ENCODE measurements at regions not wholly inside any gene's neighbourhood (a gene's known extent, or its start where the extent isn't known, plus 50 kb on each side); places are given as distances from the start of the nearest gene placed in this dataset.

DNA sequence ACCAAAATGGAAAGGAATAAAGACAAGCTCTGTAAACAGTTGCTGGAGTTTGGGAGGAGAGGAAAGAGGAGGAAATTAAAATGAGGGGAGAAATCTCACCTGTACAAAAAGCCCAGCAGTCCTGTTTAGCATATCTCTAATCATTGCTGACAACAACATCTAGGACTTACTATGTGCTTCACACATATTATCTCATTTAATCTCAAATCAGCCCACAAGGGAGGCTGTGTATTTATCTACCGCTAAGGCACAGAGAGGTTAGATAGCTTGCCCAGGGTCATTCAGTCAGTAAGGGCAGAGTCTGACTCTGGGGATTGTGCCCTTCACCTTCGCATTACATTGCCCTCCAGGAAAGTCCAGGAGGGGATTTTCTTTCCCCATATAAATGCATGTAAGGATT, 233.3 kb downstream of the DLEU7 start:
- Histone ChIP-seq H3K4me3 (no peak overlapping the region), H3K27ac (no peak overlapping the region), H3K27me3 (no peaks in the 10 kb centered on the region), H3K36me3 (no peaks in the 10 kb centered on the region), H3K4me1 (no peaks in the 10 kb centered on the region), H3K9me3 (no peaks in the 10 kb centered on the region)
- intact Hi-C loops (cut with DNase I), result no loop called here
- DNase-seq (no peak), ATAC-seq (no peak)
- TF ChIP-seq POLR2A (IDR thresholded peaks at IDR 0.05), result no peak
- TF ChIP-seq, protein P1, sequence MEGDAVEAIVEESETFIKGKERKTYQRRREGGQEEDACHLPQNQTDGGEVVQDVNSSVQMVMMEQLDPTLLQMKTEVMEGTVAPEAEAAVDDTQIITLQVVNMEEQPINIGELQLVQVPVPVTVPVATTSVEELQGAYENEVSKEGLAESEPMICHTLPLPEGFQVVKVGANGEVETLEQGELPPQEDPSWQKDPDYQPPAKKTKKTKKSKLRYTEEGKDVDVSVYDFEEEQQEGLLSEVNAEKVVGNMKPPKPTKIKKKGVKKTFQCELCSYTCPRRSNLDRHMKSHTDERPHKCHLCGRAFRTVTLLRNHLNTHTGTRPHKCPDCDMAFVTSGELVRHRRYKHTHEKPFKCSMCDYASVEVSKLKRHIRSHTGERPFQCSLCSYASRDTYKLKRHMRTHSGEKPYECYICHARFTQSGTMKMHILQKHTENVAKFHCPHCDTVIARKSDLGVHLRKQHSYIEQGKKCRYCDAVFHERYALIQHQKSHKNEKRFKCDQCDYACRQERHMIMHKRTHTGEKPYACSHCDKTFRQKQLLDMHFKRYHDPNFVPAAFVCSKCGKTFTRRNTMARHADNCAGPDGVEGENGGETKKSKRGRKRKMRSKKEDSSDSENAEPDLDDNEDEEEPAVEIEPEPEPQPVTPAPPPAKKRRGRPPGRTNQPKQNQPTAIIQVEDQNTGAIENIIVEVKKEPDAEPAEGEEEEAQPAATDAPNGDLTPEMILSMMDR (IDR thresholded peaks at IDR 0.05), result no peak
- 79% methylated on average over 2 of the region's 2 CpGs for WGBS (ENCODE audit: insufficient coverage, low coverage, low lambda C conversion rate, missing lambda C conversion rate)

DNA sequence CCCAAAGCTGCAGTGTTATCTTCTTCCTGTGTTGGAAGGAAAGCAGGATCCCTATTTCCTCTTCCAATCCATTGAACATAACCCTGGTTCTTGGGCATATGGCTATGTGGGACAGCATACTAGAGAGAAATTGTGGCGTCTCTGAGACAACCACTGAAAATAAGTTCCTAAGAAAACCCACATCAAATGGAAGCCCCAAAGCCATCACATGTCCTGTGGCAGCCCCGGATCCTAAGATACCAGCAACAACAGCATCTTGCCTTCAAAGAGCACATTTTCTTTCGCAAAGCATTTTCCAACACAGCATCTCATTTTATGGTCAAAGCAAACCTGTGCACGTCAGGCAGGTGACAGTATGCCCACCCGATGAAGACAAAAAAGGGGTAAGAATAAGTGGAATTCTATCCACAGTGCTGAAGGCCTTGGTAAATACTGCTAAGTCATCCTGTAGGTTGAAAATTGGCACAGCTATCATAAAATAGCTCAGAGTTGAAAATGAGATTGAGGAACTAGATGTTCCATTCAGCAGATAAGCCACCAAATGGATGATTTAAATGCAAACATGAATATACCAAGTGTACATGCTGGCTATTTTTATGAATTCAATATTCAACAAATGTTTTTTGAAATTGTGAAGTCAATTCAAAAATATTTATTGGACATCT, 232.2 kb downstream of the DLEU7 start:
- ATAC-seq, result no peak
- no peaks in the 10 kb centered on the region for H3K4me1 ChIP-seq
- no peak overlapping the region for H3K4me3 ChIP-seq
- H3K36me3 ChIP-seq, result no peaks in the 10 kb centered on the region
- WGBS (ENCODE audit: insufficient coverage, low coverage, low lambda C conversion rate, missing lambda C conversion rate), result 66% methylated on average over 5 of the region's 5 CpGs
- no peaks in the 10 kb centered on the region for H3K9me3 ChIP-seq
- DNase-seq, result no peak
- intact Hi-C loops (cut with DNase I), result no loop called here
- H3K27ac ChIP-seq, result no peak overlapping the region
- no peaks in the 10 kb centered on the region for H3K27me3 ChIP-seq
- no peak for TF ChIP-seq POLR2A (IDR thresholded peaks at IDR 0.05)
- TF ChIP-seq, protein P1 (IDR thresholded peaks at IDR 0.05), result no peak

DNA sequence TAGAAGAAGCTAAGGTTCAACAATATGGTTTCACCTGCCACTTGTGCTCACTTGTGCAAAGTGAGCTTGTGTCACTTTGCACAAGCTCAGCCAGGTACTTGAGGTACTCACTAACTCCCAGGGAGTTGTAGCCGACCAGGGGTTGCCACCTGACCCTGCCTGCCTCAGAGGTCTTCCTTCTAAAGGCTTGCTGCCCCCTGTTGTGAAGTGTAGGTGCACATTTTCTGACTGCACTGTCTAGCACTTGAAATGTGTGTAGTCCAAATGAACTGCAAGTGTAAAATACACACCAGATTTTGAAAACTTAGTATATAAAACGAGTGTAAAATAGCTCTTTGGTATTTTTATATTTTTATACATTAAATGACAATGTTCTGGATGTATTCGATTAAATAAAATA, 230.8 kb downstream of the DLEU7 start:
- DNase-seq (no peak), ATAC-seq (no peak)
- Histone ChIP-seq H3K27me3 (no peaks in the 10 kb centered on the region), H3K27ac (no peak overlapping the region), H3K36me3 (no peaks in the 10 kb centered on the region), H3K4me1 (no peaks in the 10 kb centered on the region), H3K9me3 (no peaks in the 10 kb centered on the region), H3K4me3 (no peak overlapping the region)
- intact Hi-C loops (cut with DNase I), result no loop called here
- WGBS (ENCODE audit: insufficient coverage, low coverage, low lambda C conversion rate, missing lambda C conversion rate), result 39% methylated on average over 3 of the region's 3 CpGs
- no peak for TF ChIP-seq POLR2A (IDR thresholded peaks at IDR 0.05)
- TF ChIP-seq, protein P1 (IDR thresholded peaks at IDR 0.05), result no peak

DNA sequence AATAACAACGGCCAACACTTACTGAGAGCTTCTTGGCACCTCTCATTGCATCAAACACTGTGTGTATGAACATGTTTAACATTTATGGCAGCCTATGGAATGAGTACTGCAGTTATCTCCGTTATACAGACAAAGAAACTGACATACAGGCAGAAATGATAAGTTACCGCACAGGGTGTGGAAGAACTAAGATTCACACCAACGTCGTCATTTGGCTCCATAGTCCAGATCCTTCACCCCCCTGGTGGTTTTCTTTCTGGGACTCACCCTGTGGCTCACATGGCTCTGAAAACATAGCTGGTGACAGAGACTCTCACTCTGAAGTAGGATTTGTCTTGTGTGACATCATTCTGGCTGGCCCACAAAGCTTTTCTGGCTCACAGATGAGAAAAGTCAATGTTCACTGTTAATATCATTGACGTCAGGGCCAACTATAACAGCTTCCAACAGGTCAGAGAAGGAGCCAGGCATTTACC, 230.1 kb downstream of the DLEU7 start:
- TF ChIP-seq, protein P1 (IDR thresholded peaks at IDR 0.05), result no peak
- no peak for TF ChIP-seq POLR2A (IDR thresholded peaks at IDR 0.05)
- no peaks in the 10 kb centered on the region for H3K4me1 ChIP-seq
- no peaks in the 10 kb centered on the region for H3K36me3 ChIP-seq
- WGBS (ENCODE audit: insufficient coverage, low coverage, low lambda C conversion rate, missing lambda C conversion rate), result 65% methylated on average over 6 of the region's 6 CpGs
- DNase-seq, result no peak
- H3K27me3 ChIP-seq, result no peaks in the 10 kb centered on the region
- no peaks in the 10 kb centered on the region for H3K9me3 ChIP-seq
- ATAC-seq, result no peak
- no peak overlapping the region for H3K4me3 ChIP-seq
- intact Hi-C loops (cut with DNase I), result no loop called here
- no peak overlapping the region for H3K27ac ChIP-seq
